Neural cell (in vitro differentiated cells): ENCODE measurements at regions not wholly inside any gene's neighbourhood (a gene's known extent, or its start where the extent isn't known, plus 50 kb on each side); places are given as distances from the start of the nearest gene placed in this dataset.

Experiments
- H2AFZ ChIP-seq: fragments of 200-600, 300-800 bp; sonication (generic), shearing (Covaris generic); 2 replicates; pipeline ENCODE4 v1.6.0; 2014; ENCODE audit warnings: low read depth, mild to moderate bottlenecking, antibody characterized with exemption, low read length, moderate library complexity
- H3F3A ChIP-seq: fragments of 200-600 bp; shearing (Covaris generic); 2 replicates; pipeline ENCODE4 v1.6.1; 2016; ENCODE audit warnings: mild to moderate bottlenecking, moderate library complexity, mixed read lengths, antibody characterized with exemption, low read length; ENCODE audit not compliant: insufficient read depth, poor library complexity, severe bottlenecking
- H3K27ac ChIP-seq: fragments of 200-600, 300-800 bp; sonication (generic), shearing (Covaris generic); 2 replicates; pipeline ENCODE4 v1.5.1; 2014; ENCODE audit warnings: mild to moderate bottlenecking, low read length, moderate library complexity
- H3K27me3 ChIP-seq: fragments of 300-800, 200-600 bp; sonication (generic), shearing (Covaris generic); 2 replicates; pipeline ENCODE4 v1.6.0; 2014; ENCODE audit warnings: mild to moderate bottlenecking, low read depth, low read length, moderate library complexity; ENCODE audit not compliant: insufficient read depth
- H3K36me3 ChIP-seq: fragments of 300-800, 200-600 bp; sonication (generic), shearing (Covaris generic); 2 replicates; pipeline ENCODE4 v1.5.1; 2014; ENCODE audit warnings: mild to moderate bottlenecking, antibody characterized with exemption, low read length, moderate library complexity; ENCODE audit not compliant: insufficient read depth
- H3K4me2 ChIP-seq: fragments of 300-800, 200-600 bp; sonication (generic), shearing (Covaris generic); 2 replicates; pipeline ENCODE4 v1.6.0; 2014; ENCODE audit warnings: mild to moderate bottlenecking, low read length
- H3K4me3 ChIP-seq: fragments of 300-800, 200-600 bp; sonication (generic), shearing (Covaris generic); 2 replicates; pipeline ENCODE4 v1.5.1; 2014; ENCODE audit warnings: mild to moderate bottlenecking, low read length, moderate library complexity
- H3K79me2 ChIP-seq: fragments of 200-600 bp; shearing (Covaris generic); replicated peaks from 2 replicates; pipeline ENCODE4 v1.6.0; 2014; ENCODE audit warnings: mild to moderate bottlenecking, low read length, moderate library complexity; ENCODE audit not compliant: insufficient read depth
- H3K9ac ChIP-seq: fragments of 300-800, 200-600 bp; sonication (generic), shearing (Covaris generic); 2 replicates; pipeline ENCODE4 v1.6.1; 2016; ENCODE audit warnings: mild to moderate bottlenecking, low read length, mixed read lengths
- H3K9me2 ChIP-seq: fragments of 200-600 bp; shearing (Covaris generic); 2 replicates; pipeline ENCODE4 v1.6.1; 2016; ENCODE audit warnings: mild to moderate bottlenecking, low read length, mixed read lengths; ENCODE audit not compliant: insufficient read depth
- H3K9me3 ChIP-seq: fragments of 200-600, 300-800 bp; sonication (generic), shearing (Covaris generic); 2 replicates; pipeline ENCODE4 v1.6.1; 2016; ENCODE audit warnings: mild to moderate bottlenecking, mixed run types, low read length, moderate library complexity, mixed read lengths
- H4K20me1 ChIP-seq: fragments of 200-600 bp; shearing (Covaris generic); 2 replicates; pipeline ENCODE4 v1.6.1; 2016; ENCODE audit warnings: mild to moderate bottlenecking, mixed run types; ENCODE audit not compliant: insufficient read depth
- CTCF ChIP-seq: fragments of 450-650 bp; IDR thresholded peaks from 2 replicates; pipeline ENCODE4 v1.5.1; 2014; ENCODE audit warnings: antibody characterized with exemption, mild to moderate bottlenecking, moderate library complexity; ENCODE audit not compliant: poor library complexity, severe bottlenecking
- EP300 ChIP-seq: fragments of 450-650 bp; conservative IDR thresholded peaks from 2 replicates; pipeline ENCODE4 v1.6.1; 2014; ENCODE audit warnings: antibody characterized with exemption, mild to moderate bottlenecking, moderate library complexity; ENCODE audit not compliant: poor library complexity, severe bottlenecking
- EZH2 ChIP-seq: fragments of 200-600, 300-800 bp; shearing (Covaris generic), sonication (generic); IDR thresholded peaks from 2 replicates; pipeline ENCODE4 v1.6.1; 2014; ENCODE audit warnings: antibody characterized with exemption, low read length, borderline replicate concordance, mild to moderate bottlenecking; ENCODE audit not compliant: insufficient read depth, poor library complexity, severe bottlenecking
- MXI1 ChIP-seq: fragments of 450-650 bp; conservative IDR thresholded peaks from 2 replicates; pipeline ENCODE4 v1.6.1; 2014; ENCODE audit warnings: antibody characterized with exemption, mild to moderate bottlenecking; ENCODE audit not compliant: poor library complexity, severe bottlenecking
- POLR2AphosphoS5 ChIP-seq: IDR thresholded peaks from 2 replicates; pipeline ENCODE4 v1.6.1; 2012
- RAD21 ChIP-seq: fragments of 450-650 bp; conservative IDR thresholded peaks from 2 replicates; pipeline ENCODE4 v1.6.1; 2014; ENCODE audit warnings: antibody characterized with exemption, mild to moderate bottlenecking, moderate library complexity
- REST ChIP-seq: IDR thresholded peaks from 2 replicates; pipeline ENCODE4 v1.6.1; 2012; ENCODE audit warnings: borderline replicate concordance
- SMC3 ChIP-seq: fragments of 450-650 bp; conservative IDR thresholded peaks from 2 replicates; pipeline ENCODE4 v1.6.1; 2014; ENCODE audit warnings: antibody characterized with exemption, mild to moderate bottlenecking, moderate library complexity; ENCODE audit not compliant: poor library complexity
- TAF1 ChIP-seq: IDR thresholded peaks from 2 replicates; pipeline ENCODE4 v1.6.1; 2012; ENCODE audit warnings: low read depth

DNA sequence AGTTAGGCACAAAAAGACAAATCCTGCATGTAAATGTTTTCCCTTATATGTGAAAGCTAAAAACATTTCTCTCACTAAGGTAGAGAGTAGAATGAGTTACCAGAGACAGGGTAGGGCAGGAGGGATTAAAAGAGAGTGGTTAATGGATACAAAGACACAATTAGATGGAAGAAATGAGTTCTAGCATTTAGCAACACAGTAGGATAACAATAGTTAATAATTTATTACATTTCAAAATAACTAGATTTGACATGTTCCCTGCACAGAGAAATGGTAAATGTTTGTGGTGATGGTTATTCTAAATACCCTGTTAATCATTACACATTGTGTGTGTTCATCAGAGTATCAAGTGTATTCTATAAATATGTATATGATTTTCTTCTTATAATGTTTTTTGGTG lies 1400.7 kb downstream of the OTOL1 start:
- no peaks in the 10 kb centered on the region for H3K9me3 ChIP-seq
- TF ChIP-seq MXI1, result no peak

DNA sequence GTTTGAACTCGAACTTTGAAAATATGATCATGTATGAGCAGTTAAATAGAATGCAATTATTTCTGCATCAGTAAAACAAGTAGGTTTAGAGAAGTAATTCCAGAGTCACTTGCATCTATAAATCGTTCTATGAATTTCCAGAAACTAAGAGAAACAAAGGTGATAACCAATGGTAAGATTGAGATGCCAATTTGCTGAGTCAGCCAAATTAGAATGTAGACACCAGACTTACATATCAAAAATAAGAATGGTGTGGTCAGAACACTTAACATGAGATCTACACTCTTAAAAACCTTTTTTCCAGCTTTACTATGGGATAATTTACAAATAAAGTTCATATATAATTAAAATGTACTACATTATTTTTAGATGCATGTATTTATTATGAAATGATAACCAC lies 1435.9 kb downstream of the OTOL1 start:
- H2AFZ ChIP-seq, result no peak overlapping the region
- H3K9ac ChIP-seq, result no peak overlapping the region
- no peaks in the 10 kb centered on the region for H3K9me2 ChIP-seq
- no peaks in the 10 kb centered on the region for H3K27me3 ChIP-seq
- no peaks in the 10 kb centered on the region for H3K36me3 ChIP-seq
- no peaks in the 10 kb centered on the region for H3F3A ChIP-seq
- no peaks in the 10 kb centered on the region for H4K20me1 ChIP-seq
- H3K79me2 ChIP-seq, result no peaks in the 10 kb centered on the region
- H3K4me2 ChIP-seq, result no peak overlapping the region
- no peaks in the 10 kb centered on the region for H3K9me3 ChIP-seq
- TF ChIP-seq EZH2, result no peak
- TF ChIP-seq SMC3, result no peak
- TF ChIP-seq TAF1, result no peak
- TF ChIP-seq REST, result no peak
- TF ChIP-seq CTCF, result no peak
- TF ChIP-seq EP300, result no peak
- TF ChIP-seq RAD21, result no peak
- no peak for TF ChIP-seq MXI1
- TF ChIP-seq POLR2AphosphoS5, result no peak
- no peak overlapping the region for H3K27ac ChIP-seq
- H3K4me3 ChIP-seq, result no peak overlapping the region

More for the DNA sequence above, 1400.7 kb downstream of the OTOL1 start:
- H3F3A ChIP-seq, result no peaks in the 10 kb centered on the region
- no peak overlapping the region for H3K4me2 ChIP-seq
- no peaks in the 10 kb centered on the region for H3K9me2 ChIP-seq
- H3K27ac ChIP-seq, result no peak overlapping the region
- H3K27me3 ChIP-seq, result no peaks in the 10 kb centered on the region
- no peak overlapping the region for H3K4me3 ChIP-seq
- no peaks in the 10 kb centered on the region for H3K79me2 ChIP-seq
- H2AFZ ChIP-seq, result no peak overlapping the region
- H3K36me3 ChIP-seq, result no peaks in the 10 kb centered on the region
- no peak overlapping the region for H3K9ac ChIP-seq
- H4K20me1 ChIP-seq, result no peaks in the 10 kb centered on the region

DNA sequence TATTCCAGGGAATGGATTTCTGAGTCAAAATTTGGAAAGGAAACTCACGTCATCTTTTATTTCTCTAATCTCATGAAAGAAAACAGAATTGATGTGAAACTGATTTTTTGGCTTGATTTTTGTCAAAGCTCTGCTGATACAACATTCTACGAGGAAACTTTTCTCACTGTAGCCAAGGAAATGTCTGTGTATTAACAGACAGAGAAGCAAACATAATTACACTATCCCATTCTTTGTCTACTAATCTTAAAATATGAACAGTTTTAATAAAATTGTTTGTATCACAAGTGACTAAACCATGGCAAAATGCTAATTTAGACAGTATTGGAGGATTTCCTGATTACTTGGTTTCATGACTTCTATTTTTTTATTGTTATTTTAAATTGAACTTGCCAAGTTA lies 1437.0 kb downstream of the OTOL1 start:
- H3K9me2 ChIP-seq, result no peaks in the 10 kb centered on the region
- TF ChIP-seq REST (no peak), CTCF (no peak), EP300 (no peak), SMC3 (no peak), MXI1 (no peak), POLR2AphosphoS5 (no peak), EZH2 (no peak), RAD21 (no peak), TAF1 (no peak)
- H2AFZ ChIP-seq, result no peak overlapping the region
- H4K20me1 ChIP-seq, result no peaks in the 10 kb centered on the region
- H3K27ac ChIP-seq, result no peak overlapping the region
- H3K27me3 ChIP-seq, result no peaks in the 10 kb centered on the region
- no peaks in the 10 kb centered on the region for H3K9me3 ChIP-seq
- H3F3A ChIP-seq, result no peaks in the 10 kb centered on the region
- no peaks in the 10 kb centered on the region for H3K79me2 ChIP-seq
- no peak overlapping the region for H3K4me3 ChIP-seq
- H3K36me3 ChIP-seq, result no peaks in the 10 kb centered on the region
- H3K9ac ChIP-seq, result no peak overlapping the region
- H3K4me2 ChIP-seq, result no peak overlapping the region
